Activated T-helper 17 cell treated with anti-CD3 and anti-CD28 coated beads, Interleukin-2, amount 50 U/mL, for 72 hours (primary cell): ENCODE measurements at regions not wholly inside any gene's neighbourhood (a gene's known extent, or its start where the extent isn't known, plus 50 kb on each side); places are given as distances from the start of the nearest gene placed in this dataset.

Experiments
- ATAC-seq: fragments of 150-1000 bp; cut with Tn5 transposase; replicated peaks from 2 replicates; pipeline ENCODE4 v1.10.0; 2021; ENCODE audit warnings: mild to moderate bottlenecking, moderate library complexity
- H3K27ac Mint-ChIP-seq: one replicate; pipeline ENCODE4 v1.8.0; 2022; ENCODE audit warnings: mixed read lengths
- H3K27me3 Mint-ChIP-seq: one replicate; pipeline ENCODE4 v1.8.0; 2022; ENCODE audit warnings: mixed read lengths
- H3K36me3 Mint-ChIP-seq: one replicate; pipeline ENCODE4 v1.8.0; 2022; ENCODE audit warnings: low read depth, mild to moderate bottlenecking, mixed read lengths
- H3K4me1 Mint-ChIP-seq: one replicate; pipeline ENCODE4 v1.8.0; 2022; ENCODE audit warnings: mixed read lengths
- H3K4me3 Mint-ChIP-seq: one replicate; pipeline ENCODE4 v1.8.0; 2022; ENCODE audit warnings: mild to moderate bottlenecking, mixed read lengths
- H3K9me3 Mint-ChIP-seq: one replicate; pipeline ENCODE4 v1.8.0; 2022; ENCODE audit warnings: mixed read lengths

DNA sequence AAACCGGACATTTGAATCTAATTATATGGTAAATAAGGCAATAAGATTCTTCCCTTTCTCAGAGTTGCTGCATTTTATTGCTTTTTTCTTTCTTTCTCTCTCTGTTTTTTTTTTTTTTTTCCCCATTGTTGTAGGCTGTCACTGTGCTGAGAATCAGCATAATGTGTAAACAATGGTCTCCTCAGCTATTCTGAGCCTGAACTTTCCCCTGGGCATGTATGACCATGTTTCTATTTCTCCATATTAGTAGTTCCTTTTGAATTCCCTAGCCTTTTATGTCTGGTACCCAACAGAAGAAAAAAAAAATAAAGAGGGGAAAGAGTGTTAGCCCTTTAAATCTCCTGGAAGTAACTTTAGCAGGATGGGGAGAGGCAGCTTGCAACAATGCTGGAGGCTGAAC, 1862.5 kb downstream of the SUCLG1 start:
- Mint-ChIP-seq H3K36me3 (no peaks in the 10 kb centered on the region), H3K4me3 (no peak overlapping the region), H3K9me3 (peaks cover 16% of the 10 kb centered on the region), H3K4me1 (no peaks in the 10 kb centered on the region), H3K27ac (no peak overlapping the region), H3K27me3 (no peaks in the 10 kb centered on the region)
- ATAC-seq = no peak

GRCh38 chr2:82591718-82592117, 1867.4 kb downstream of the SUCLG1 start:
- H3K4me1 Mint-ChIP-seq = no peaks in the 10 kb centered on the region

DNA sequence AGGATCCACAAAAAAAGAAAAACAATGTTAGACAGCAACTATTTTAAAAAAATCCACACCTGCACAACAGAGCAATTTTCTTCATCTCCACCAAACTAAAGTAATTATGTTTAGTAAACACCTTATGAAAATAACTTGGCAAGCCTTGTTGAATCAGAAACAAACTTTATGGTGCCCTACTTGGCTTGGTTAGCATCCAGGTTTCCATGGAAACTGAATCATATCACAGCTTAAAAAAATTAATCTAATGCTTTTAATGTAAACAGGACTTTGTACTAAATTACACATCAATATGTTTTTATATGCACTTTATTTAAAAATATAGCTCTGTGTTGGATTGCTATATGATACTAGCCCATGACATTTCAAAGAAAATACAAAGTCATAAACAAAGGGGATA, 1882.4 kb downstream of the SUCLG1 start:
- ATAC-seq = no peak
- Mint-ChIP-seq H3K4me3 (no peak overlapping the region), H3K27ac (no peak overlapping the region), H3K27me3 (no peaks in the 10 kb centered on the region), H3K36me3 (no peaks in the 10 kb centered on the region), H3K4me1 (no peaks in the 10 kb centered on the region), H3K9me3 (peaks cover 15% of the 10 kb centered on the region)

More at GRCh38 chr2:82591718-82592117, 1867.4 kb downstream of the SUCLG1 start:
- H3K27ac Mint-ChIP-seq = no peak overlapping the region
- H3K4me3 Mint-ChIP-seq = no peak overlapping the region
- H3K9me3 Mint-ChIP-seq = peaks cover 24% of the 10 kb centered on the region
- no peaks in the 10 kb centered on the region for H3K27me3 Mint-ChIP-seq
- ATAC-seq = no peak
- no peaks in the 10 kb centered on the region for H3K36me3 Mint-ChIP-seq

- Mint-ChIP-seq H3K4me3 (no peak overlapping the region), H3K36me3 (no peaks in the 10 kb centered on the region), H3K9me3 (peaks cover 18% of the 10 kb centered on the region), H3K27me3 (no peaks in the 10 kb centered on the region), H3K4me1 (no peaks in the 10 kb centered on the region), H3K27ac (no peak overlapping the region)
- ATAC-seq = no peak
Observed at GRCh38 chr2:82539280-82539621, 1919.8 kb downstream of the SUCLG1 start.

GRCh38 chr2:82538590-82539279, 1920.3 kb downstream of the SUCLG1 start:
- Mint-ChIP-seq H3K27ac (no peak overlapping the region), H3K9me3 (peaks cover 18% of the 10 kb centered on the region), H3K4me1 (no peaks in the 10 kb centered on the region), H3K4me3 (no peak overlapping the region), H3K36me3 (no peaks in the 10 kb centered on the region), H3K27me3 (no peaks in the 10 kb centered on the region)
- no peak for ATAC-seq

DNA sequence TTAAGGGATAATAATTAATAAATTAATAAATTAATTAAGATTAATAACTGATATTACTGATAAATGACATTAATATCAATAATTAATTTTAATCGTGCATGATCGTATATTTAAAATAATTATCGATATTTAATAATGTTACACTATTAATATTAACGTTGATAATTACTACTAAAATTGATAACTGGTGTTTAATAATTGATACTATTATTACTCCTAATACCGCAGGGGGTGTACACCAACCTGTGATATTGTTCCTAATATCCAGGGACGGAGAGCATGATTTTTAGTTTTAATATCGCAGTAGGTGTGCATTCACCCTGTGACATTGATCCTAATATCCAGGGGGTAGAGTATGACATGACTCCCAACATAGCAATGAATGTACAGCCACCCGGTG, 1930.8 kb downstream of the SUCLG1 start:
- Mint-ChIP-seq H3K4me3 (no peak overlapping the region), H3K36me3 (no peaks in the 10 kb centered on the region), H3K4me1 (no peaks in the 10 kb centered on the region), H3K9me3 (peaks cover 10% of the 10 kb centered on the region), H3K27me3 (no peaks in the 10 kb centered on the region), H3K27ac (no peak overlapping the region)
- ATAC-seq = no peak

GRCh38 chr2:82527124-82527523, 1932.0 kb downstream of the SUCLG1 start:
- ATAC-seq = peak; percentile 30
- Mint-ChIP-seq H3K27me3 (no peaks in the 10 kb centered on the region), H3K4me1 (no peaks in the 10 kb centered on the region), H3K4me3 (no peak overlapping the region), H3K9me3 (peaks cover 9% of the 10 kb centered on the region), H3K27ac (no peak overlapping the region), H3K36me3 (no peaks in the 10 kb centered on the region)

DNA sequence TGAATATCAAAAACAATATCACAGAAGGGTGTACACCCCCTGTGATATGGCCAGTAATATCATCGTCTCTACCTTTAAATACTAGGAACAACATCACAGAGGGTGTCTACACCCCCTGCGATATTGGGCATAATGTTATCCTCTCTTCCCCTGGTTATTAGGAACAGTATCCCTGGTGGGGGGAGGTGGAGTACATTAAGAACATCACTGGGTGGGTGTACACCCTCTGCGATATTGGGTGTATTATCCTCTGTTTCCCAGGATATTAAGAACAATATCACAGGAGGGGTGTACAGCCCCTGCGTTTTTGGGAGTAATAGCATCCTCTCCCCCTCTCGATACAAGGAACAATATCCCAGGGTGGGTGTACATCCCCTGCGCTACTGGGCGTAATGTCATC, 1932.8 kb downstream of the SUCLG1 start:
- H3K9me3 Mint-ChIP-seq = peaks cover 9% of the 10 kb centered on the region
- no peaks in the 10 kb centered on the region for H3K27me3 Mint-ChIP-seq
- H3K27ac Mint-ChIP-seq = no peak overlapping the region
- no peak overlapping the region for H3K4me3 Mint-ChIP-seq
- H3K36me3 Mint-ChIP-seq = no peaks in the 10 kb centered on the region
- H3K4me1 Mint-ChIP-seq = no peaks in the 10 kb centered on the region
- ATAC-seq = peak; percentile 30

DNA sequence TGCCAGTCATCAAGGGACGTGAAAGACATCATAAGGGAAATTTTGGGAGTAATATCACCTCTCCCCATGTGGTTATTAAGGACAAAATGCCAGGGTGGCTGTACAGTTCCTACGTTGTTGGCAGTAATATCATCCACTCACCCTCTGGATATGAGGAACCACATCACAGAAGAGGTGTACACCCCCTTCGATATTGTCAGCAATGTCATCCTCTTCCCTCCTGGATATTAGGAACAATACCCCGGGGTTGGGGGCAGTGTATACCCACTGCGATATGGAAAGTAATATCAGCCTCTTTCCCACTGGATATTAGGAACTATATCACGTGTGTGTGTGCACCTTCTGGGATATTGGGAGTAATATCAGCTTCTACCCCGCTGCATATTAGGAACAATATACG, 1933.3 kb downstream of the SUCLG1 start:
- Mint-ChIP-seq H3K36me3 (no peaks in the 10 kb centered on the region), H3K4me3 (no peak overlapping the region), H3K9me3 (peaks cover 9% of the 10 kb centered on the region), H3K27me3 (no peaks in the 10 kb centered on the region), H3K4me1 (no peaks in the 10 kb centered on the region), H3K27ac (no peak overlapping the region)
- peak; percentile 22 for ATAC-seq

GRCh38 chr2:82524826-82525225, 1934.3 kb downstream of the SUCLG1 start:
- no peak for ATAC-seq

DNA sequence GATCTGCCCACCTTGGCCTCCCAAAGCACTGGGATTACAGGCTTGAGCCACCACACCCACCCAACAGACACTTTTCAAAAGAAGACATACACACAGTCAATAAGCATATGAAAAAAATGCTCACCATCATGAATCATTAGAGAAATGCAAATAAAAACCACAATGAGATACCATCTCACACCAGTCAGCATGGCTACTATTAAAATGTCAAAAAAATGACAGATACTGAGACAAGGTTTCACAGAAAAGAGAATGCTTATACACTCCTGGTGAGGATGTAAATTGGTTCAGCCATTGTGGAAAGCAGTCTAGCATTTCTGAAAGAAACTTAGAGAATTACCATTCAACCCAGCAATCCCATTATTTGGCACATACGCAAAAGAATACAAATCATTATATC, 1947.2 kb downstream of the SUCLG1 start:
- ATAC-seq = no peak
- no peaks in the 10 kb centered on the region for H3K27me3 Mint-ChIP-seq
- peaks cover 9% of the 10 kb centered on the region for H3K9me3 Mint-ChIP-seq
- H3K4me3 Mint-ChIP-seq = no peak overlapping the region
- no peaks in the 10 kb centered on the region for H3K36me3 Mint-ChIP-seq
- no peaks in the 10 kb centered on the region for H3K4me1 Mint-ChIP-seq
- H3K27ac Mint-ChIP-seq = no peak overlapping the region

More at GRCh38 chr2:82524826-82525225, 1934.3 kb downstream of the SUCLG1 start:
- no peaks in the 10 kb centered on the region for H3K36me3 Mint-ChIP-seq
- peaks cover 9% of the 10 kb centered on the region for H3K9me3 Mint-ChIP-seq
- no peak overlapping the region for H3K27ac Mint-ChIP-seq
- no peak overlapping the region for H3K4me3 Mint-ChIP-seq
- no peaks in the 10 kb centered on the region for H3K4me1 Mint-ChIP-seq
- H3K27me3 Mint-ChIP-seq = no peaks in the 10 kb centered on the region

GRCh38 chr2:82508702-82509101, 1950.4 kb downstream of the SUCLG1 start:
- ATAC-seq = no peak
- no peak overlapping the region for H3K4me3 Mint-ChIP-seq
- no peaks in the 10 kb centered on the region for H3K4me1 Mint-ChIP-seq
- no peak overlapping the region for H3K27ac Mint-ChIP-seq
- no peaks in the 10 kb centered on the region for H3K27me3 Mint-ChIP-seq
- H3K9me3 Mint-ChIP-seq = peaks cover 9% of the 10 kb centered on the region
- no peaks in the 10 kb centered on the region for H3K36me3 Mint-ChIP-seq

DNA sequence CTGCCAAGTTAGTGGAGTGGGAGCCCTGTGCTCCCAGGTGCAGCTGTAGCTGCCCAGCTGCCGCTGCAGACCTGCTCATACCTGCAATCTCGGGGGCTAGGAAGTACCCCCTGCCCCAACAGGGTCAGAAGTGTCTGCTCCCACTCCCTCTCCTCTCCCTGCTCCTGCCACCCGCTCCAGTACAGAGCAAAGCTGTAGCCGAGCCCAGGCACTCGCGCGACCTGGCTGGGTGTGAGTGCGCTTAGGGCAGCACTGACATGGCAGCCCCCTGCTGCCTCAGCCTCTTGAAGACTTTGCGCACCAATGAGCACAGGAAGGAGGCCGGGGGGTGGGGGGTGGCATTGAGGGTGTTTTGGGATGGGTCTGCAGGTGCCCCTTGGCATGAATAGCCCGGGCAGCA, 1951.4 kb downstream of the SUCLG1 start:
- no peak for ATAC-seq
- Mint-ChIP-seq H3K27me3 (no peaks in the 10 kb centered on the region), H3K9me3 (peaks cover 16% of the 10 kb centered on the region), H3K36me3 (no peaks in the 10 kb centered on the region), H3K27ac (no peak overlapping the region), H3K4me1 (no peaks in the 10 kb centered on the region), H3K4me3 (no peak overlapping the region)

- Mint-ChIP-seq H3K36me3 (no peaks in the 10 kb centered on the region), H3K4me1 (no peaks in the 10 kb centered on the region), H3K4me3 (no peak overlapping the region), H3K9me3 (peaks cover 16% of the 10 kb centered on the region), H3K27me3 (no peaks in the 10 kb centered on the region), H3K27ac (no peak overlapping the region)
- ATAC-seq = no peak
Observed at GRCh38 chr2:82501217-82501616, 1957.9 kb downstream of the SUCLG1 start.

DNA sequence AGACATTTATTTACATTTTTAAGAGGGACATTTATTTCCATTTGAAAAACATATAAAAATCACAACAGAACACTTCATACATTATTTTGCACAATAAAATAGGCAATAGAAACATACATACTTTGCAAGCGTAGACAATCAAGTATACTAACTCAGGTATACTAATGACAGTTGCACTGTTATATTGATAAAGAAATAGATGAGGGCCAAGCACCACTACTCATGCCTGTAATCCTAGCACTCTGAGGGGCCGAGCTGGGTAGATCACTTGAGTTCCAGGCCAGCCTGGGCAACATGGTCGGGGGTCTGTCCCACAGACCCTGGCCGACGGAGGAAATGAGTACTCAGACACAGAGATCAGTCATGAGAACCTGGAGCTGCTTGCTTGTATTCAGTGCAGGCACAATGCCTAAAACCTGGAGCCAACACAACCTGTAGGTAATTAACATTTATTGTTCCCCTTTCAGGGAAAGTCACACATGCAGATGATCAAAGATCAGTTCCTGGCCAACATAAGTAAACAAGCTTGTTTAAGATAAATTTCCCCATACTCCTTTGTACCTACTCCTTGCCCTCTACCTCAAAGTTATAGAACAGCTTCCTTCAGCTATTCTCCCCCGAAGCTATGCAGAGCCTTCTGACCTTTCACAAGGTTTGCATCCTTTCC, 1960.2 kb downstream of the SUCLG1 start:
- no peak overlapping the region for H3K27ac Mint-ChIP-seq
- no peaks in the 10 kb centered on the region for H3K36me3 Mint-ChIP-seq
- H3K4me3 Mint-ChIP-seq = no peak overlapping the region
- peaks cover 16% of the 10 kb centered on the region for H3K9me3 Mint-ChIP-seq
- no peaks in the 10 kb centered on the region for H3K4me1 Mint-ChIP-seq
- ATAC-seq = no peak
- H3K27me3 Mint-ChIP-seq = no peaks in the 10 kb centered on the region
